Spleen (tissue), 7 donors: ENCODE measurements at regions not wholly inside any gene's neighbourhood (a gene's known extent, or its start where the extent isn't known, plus 50 kb on each side); places are given as distances from the start of the nearest gene placed in this dataset.

ENCODE experiments used
- CTCF ChIP-seq, 11 experiments: fragments of 200-600 bp in 7 of 11; fragments of 450-650 bp in 4 of 11; sonication (generic) in 4 of 11; IDR thresholded peaks in 8 of 11; conservative IDR thresholded peaks in 3 of 11; 1 replicate in 7 of 11; 2 replicates in 4 of 11; pipeline versions ENCODE4 v1.4.0 to v1.8.0; 2016 to 2021; ENCODE audit warnings: antibody characterized with exemption in 11 of 11, inconsistent platforms in 4 of 11, mild to moderate bottlenecking in 1 of 11
- POLR2A ChIP-seq, 3 donors: fragments of 450-650 bp; IDR thresholded peaks; one replicate each; pipeline ENCODE4 v1.5.1; 2017; ENCODE audit warnings: antibody characterized with exemption in 3 of 3, mild to moderate bottlenecking in 1 of 3
- POLR2AphosphoS5 ChIP-seq, 3 donors: sonication (generic); formaldehyde crosslinking; IDR thresholded peaks; one replicate each; pipeline ENCODE4 v1.5.1; 2017; ENCODE audit warnings: antibody characterized with exemption in 3 of 3
- donor health status: DM: no; HTN: no; CAD: no; lungs with moderate emphysema.
- donor health status: DM: no; HTN: no; CAD: no.
- donor health status: DM: no; HTN: no; CAD: no.

- TF ChIP-seq CTCF (IDR thresholded peaks at IDR 0.05 in 8 of 11, conservative IDR thresholded peaks at IDR 0.05 in 3 of 11) = no peak
- no peak for TF ChIP-seq POLR2A (IDR thresholded peaks at IDR 0.05)
- TF ChIP-seq POLR2AphosphoS5 (IDR thresholded peaks at IDR 0.05) = no peak
These were observed 546.8 kb upstream of the FTMT start for GRCh38 chr5:121304838-121305237.
